ENCODE measurements at regions not wholly inside any gene's neighbourhood (a gene's known extent, or its start where the extent isn't known, plus 50 kb on each side); places are given as distances from the start of the nearest gene placed in this dataset.

DNA sequence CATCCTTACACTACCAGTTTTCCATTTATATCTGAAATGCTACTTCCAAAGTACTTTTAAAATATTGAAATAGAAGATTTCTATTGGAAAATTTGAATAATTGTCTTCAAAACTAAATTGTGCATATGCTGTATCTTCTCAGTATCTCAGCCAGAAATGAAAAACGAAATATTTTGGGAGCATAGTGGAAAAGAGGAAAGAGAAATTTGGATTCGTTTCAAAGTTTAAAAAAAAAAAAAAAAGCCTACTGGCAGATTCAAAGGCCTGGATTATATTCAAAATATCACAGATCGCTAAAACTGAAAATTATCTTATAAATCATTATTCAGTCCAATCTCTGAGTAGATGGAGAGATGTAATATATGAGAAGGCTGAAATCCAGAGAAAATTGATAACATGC lies 440.7 kb downstream of the TAF11L14 start:
- ATAC-seq, result no peak
- H3K36me3 ChIP-seq (ENCODE audit: low read depth), result no peaks in the 10 kb centered on the region
- no peak overlapping the region for H3K4me3 ChIP-seq
- DNase-seq, result no peak
- H3K9me3 ChIP-seq, result no peaks in the 10 kb centered on the region
- no peaks in the 10 kb centered on the region for H3K4me1 ChIP-seq (ENCODE audit: low read depth)
- TF ChIP-seq, protein P1, sequence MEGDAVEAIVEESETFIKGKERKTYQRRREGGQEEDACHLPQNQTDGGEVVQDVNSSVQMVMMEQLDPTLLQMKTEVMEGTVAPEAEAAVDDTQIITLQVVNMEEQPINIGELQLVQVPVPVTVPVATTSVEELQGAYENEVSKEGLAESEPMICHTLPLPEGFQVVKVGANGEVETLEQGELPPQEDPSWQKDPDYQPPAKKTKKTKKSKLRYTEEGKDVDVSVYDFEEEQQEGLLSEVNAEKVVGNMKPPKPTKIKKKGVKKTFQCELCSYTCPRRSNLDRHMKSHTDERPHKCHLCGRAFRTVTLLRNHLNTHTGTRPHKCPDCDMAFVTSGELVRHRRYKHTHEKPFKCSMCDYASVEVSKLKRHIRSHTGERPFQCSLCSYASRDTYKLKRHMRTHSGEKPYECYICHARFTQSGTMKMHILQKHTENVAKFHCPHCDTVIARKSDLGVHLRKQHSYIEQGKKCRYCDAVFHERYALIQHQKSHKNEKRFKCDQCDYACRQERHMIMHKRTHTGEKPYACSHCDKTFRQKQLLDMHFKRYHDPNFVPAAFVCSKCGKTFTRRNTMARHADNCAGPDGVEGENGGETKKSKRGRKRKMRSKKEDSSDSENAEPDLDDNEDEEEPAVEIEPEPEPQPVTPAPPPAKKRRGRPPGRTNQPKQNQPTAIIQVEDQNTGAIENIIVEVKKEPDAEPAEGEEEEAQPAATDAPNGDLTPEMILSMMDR (IDR thresholded peaks at IDR 0.05), result no peak
- intact Hi-C loops (cut with DNase I, micrococcal nuclease), result no loop called here

- no peaks in the 10 kb centered on the region for H3K36me3 ChIP-seq (ENCODE audit: low read depth)
- H3K4me1 ChIP-seq (ENCODE audit: low read depth), result no peaks in the 10 kb centered on the region
- H3K9me3 ChIP-seq, result no peaks in the 10 kb centered on the region
- DNase-seq (no peak), ATAC-seq (no peak)
- intact Hi-C loops (cut with DNase I, micrococcal nuclease), result no loop called here
- TF ChIP-seq, protein P1 (IDR thresholded peaks at IDR 0.05), result no peak
- no peak overlapping the region for H3K4me3 ChIP-seq
Observed at GRCh38 chr5:18078157-18078556, 443.9 kb downstream of the TAF11L14 start.

DNA sequence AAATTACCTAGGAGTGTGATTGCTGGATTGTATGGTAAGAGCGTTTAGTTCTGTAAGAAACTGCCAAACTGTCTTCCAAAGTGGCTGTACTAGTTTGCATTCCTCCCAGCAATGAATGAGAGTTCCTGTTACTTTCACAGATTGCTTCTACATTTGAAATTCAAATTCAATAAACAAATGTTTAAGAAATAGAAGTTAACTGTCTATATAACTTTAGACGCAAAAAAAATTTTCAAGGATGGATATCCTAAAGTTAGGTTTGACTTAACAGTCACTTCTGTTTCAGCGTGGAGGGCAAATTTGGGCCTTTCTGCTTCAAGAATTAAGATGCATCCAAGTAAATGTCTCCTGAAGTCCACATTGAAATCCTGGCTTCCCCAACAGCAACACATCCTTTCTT lies 445.6 kb downstream of the TAF11L14 start:
- H3K4me1 ChIP-seq (ENCODE audit: low read depth), result no peaks in the 10 kb centered on the region
- peaks cover under 1% of the 10 kb centered on the region for H3K9me3 ChIP-seq
- ATAC-seq, result no peak
- intact Hi-C loops (cut with DNase I, micrococcal nuclease), result no loop called here
- H3K36me3 ChIP-seq (ENCODE audit: low read depth), result no peaks in the 10 kb centered on the region
- TF ChIP-seq, protein P1 (IDR thresholded peaks at IDR 0.05), result no peak
- no peak for DNase-seq
- H3K4me3 ChIP-seq, result no peak overlapping the region

- DNase-seq (no peak), ATAC-seq (no peak)
- H3K4me3 ChIP-seq, result no peak overlapping the region
- TF ChIP-seq, protein P1 (IDR thresholded peaks at IDR 0.05), result no peak
- no peaks in the 10 kb centered on the region for H3K36me3 ChIP-seq (ENCODE audit: low read depth)
- H3K9me3 ChIP-seq, result peaks cover 3% of the 10 kb centered on the region
- no peaks in the 10 kb centered on the region for H3K4me1 ChIP-seq (ENCODE audit: low read depth)
- intact Hi-C loops (cut with DNase I, micrococcal nuclease), result no loop called here
Observed at GRCh38 chr5:18088020-18088579, 453.8 kb downstream of the TAF11L14 start.

- no peak overlapping the region for H3K4me3 ChIP-seq
- ATAC-seq (no peak), DNase-seq (no peak)
- H3K36me3 ChIP-seq (ENCODE audit: low read depth), result no peaks in the 10 kb centered on the region
- intact Hi-C loops (cut with DNase I, micrococcal nuclease), result no loop called here
- TF ChIP-seq, protein P1 (IDR thresholded peaks at IDR 0.05), result no peak
- H3K4me1 ChIP-seq (ENCODE audit: low read depth), result no peaks in the 10 kb centered on the region
- H3K9me3 ChIP-seq, result no peaks in the 10 kb centered on the region
Observed at GRCh38 chr5:18090177-18090576, 455.9 kb downstream of the TAF11L14 start.

DNA sequence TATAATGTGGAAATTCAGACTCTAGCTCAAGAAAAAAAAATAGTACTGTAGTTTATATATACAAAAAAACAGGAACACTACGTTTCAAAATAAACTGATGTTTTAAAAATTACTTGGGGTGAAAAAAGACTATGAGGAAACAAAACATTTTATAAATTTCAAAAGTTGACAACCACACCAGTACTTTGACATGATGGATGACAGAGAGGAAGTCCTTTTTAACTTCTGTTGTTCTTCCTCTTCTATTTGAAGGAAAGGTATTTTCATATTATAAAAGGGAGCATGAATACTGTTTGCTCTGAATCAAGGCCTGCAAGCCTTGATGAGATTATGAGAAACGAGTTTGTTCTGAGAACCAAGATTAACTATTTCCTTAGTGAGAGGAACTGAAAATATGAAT lies 456.9 kb downstream of the TAF11L14 start:
- Histone ChIP-seq H3K4me1 (ENCODE audit: low read depth) (no peaks in the 10 kb centered on the region), H3K9me3 (no peaks in the 10 kb centered on the region), H3K4me3 (no peak overlapping the region), H3K36me3 (ENCODE audit: low read depth) (no peaks in the 10 kb centered on the region)
- no peak for DNase-seq
- intact Hi-C loops (cut with DNase I, micrococcal nuclease), result no loop called here
- TF ChIP-seq, protein P1 (IDR thresholded peaks at IDR 0.05), result no peak
- ATAC-seq, result no peak
